ENCODE measurements at regions not wholly inside any gene's neighbourhood (a gene's known extent, or its start where the extent isn't known, plus 50 kb on each side); places are given as distances from the start of the nearest gene placed in this dataset.

- no peak for FAIRE-seq
- TF ChIP-seq TAF1 (IDR thresholded peaks at IDR 0.05; ENCODE audit: low read depth, low read length) (no peak), PAX5 (IDR thresholded peaks at IDR 0.05; ENCODE audit: insufficient read depth, low read length, severe bottlenecking) (no peak), SPI1 (IDR thresholded peaks at IDR 0.05; ENCODE audit: low read depth, low read length) (no peak), POLR2A (IDR thresholded peaks at IDR 0.05; ENCODE audit: low read depth, low read length) (no peak), POU2F2 (IDR thresholded peaks at IDR 0.05; ENCODE audit: low read depth, low read length) (no peak), POLR2AphosphoS5 (IDR thresholded peaks at IDR 0.05; ENCODE audit: low read depth, low read length) (no peak)
- DNase-seq (ENCODE audit: insufficient read length, low spot score): no peak
Observed at GRCh38 chr20:39857835-39858234, 831.2 kb downstream of the MAFB start.

- FAIRE-seq (no peak), DNase-seq (ENCODE audit: insufficient read length, low spot score) (no peak)
- no peak for TF ChIP-seq POLR2A (IDR thresholded peaks at IDR 0.05; ENCODE audit: low read depth, low read length)
- no peak for TF ChIP-seq SPI1 (IDR thresholded peaks at IDR 0.05; ENCODE audit: low read depth, low read length)
- TF ChIP-seq TAF1 (IDR thresholded peaks at IDR 0.05; ENCODE audit: low read depth, low read length): no peak
- no peak for TF ChIP-seq POLR2AphosphoS5 (IDR thresholded peaks at IDR 0.05; ENCODE audit: low read depth, low read length)
- no peak for TF ChIP-seq POU2F2 (IDR thresholded peaks at IDR 0.05; ENCODE audit: low read depth, low read length)
- no peak for TF ChIP-seq PAX5 (IDR thresholded peaks at IDR 0.05; ENCODE audit: insufficient read depth, low read length, severe bottlenecking)
Observed at GRCh38 chr20:39857187-39857586, 831.8 kb downstream of the MAFB start.

GRCh38 chr20:39855799-39856198 is 833.2 kb downstream of the MAFB start:
- no peak for FAIRE-seq
- TF ChIP-seq PAX5 (IDR thresholded peaks at IDR 0.05; ENCODE audit: insufficient read depth, low read length, severe bottlenecking) (no peak), SPI1 (IDR thresholded peaks at IDR 0.05; ENCODE audit: low read depth, low read length) (no peak), POU2F2 (IDR thresholded peaks at IDR 0.05; ENCODE audit: low read depth, low read length) (no peak), POLR2A (IDR thresholded peaks at IDR 0.05; ENCODE audit: low read depth, low read length) (no peak), POLR2AphosphoS5 (IDR thresholded peaks at IDR 0.05; ENCODE audit: low read depth, low read length) (no peak), TAF1 (IDR thresholded peaks at IDR 0.05; ENCODE audit: low read depth, low read length) (no peak)
- DNase-seq (ENCODE audit: insufficient read length, low spot score): no peak

- DNase-seq (ENCODE audit: insufficient read length, low spot score) (no peak), FAIRE-seq (no peak)
- no peak for TF ChIP-seq PAX5 (IDR thresholded peaks at IDR 0.05; ENCODE audit: insufficient read depth, low read length, severe bottlenecking)
- no peak for TF ChIP-seq TAF1 (IDR thresholded peaks at IDR 0.05; ENCODE audit: low read depth, low read length)
- no peak for TF ChIP-seq POU2F2 (IDR thresholded peaks at IDR 0.05; ENCODE audit: low read depth, low read length)
- no peak for TF ChIP-seq POLR2AphosphoS5 (IDR thresholded peaks at IDR 0.05; ENCODE audit: low read depth, low read length)
- no peak for TF ChIP-seq POLR2A (IDR thresholded peaks at IDR 0.05; ENCODE audit: low read depth, low read length)
Observed at GRCh38 chr20:39855056-39855455, 834.0 kb downstream of the MAFB start.

GRCh38 chr20:39853636-39854035 is 835.4 kb downstream of the MAFB start:
- DNase-seq (ENCODE audit: insufficient read length, low spot score) (no peak), FAIRE-seq (no peak)
- TF ChIP-seq POU2F2 (IDR thresholded peaks at IDR 0.05; ENCODE audit: low read depth, low read length) (no peak), POLR2A (IDR thresholded peaks at IDR 0.05; ENCODE audit: low read depth, low read length) (no peak), SPI1 (IDR thresholded peaks at IDR 0.05; ENCODE audit: low read depth, low read length) (no peak), PAX5 (IDR thresholded peaks at IDR 0.05; ENCODE audit: insufficient read depth, low read length, severe bottlenecking) (no peak), TAF1 (IDR thresholded peaks at IDR 0.05; ENCODE audit: low read depth, low read length) (no peak), POLR2AphosphoS5 (IDR thresholded peaks at IDR 0.05; ENCODE audit: low read depth, low read length) (no peak)

- TF ChIP-seq SPI1 (IDR thresholded peaks at IDR 0.05; ENCODE audit: low read depth, low read length) (no peak), POLR2A (IDR thresholded peaks at IDR 0.05; ENCODE audit: low read depth, low read length) (no peak), PAX5 (IDR thresholded peaks at IDR 0.05; ENCODE audit: insufficient read depth, low read length, severe bottlenecking) (no peak), POU2F2 (IDR thresholded peaks at IDR 0.05; ENCODE audit: low read depth, low read length) (no peak), POLR2AphosphoS5 (IDR thresholded peaks at IDR 0.05; ENCODE audit: low read depth, low read length) (no peak), TAF1 (IDR thresholded peaks at IDR 0.05; ENCODE audit: low read depth, low read length) (no peak)
- no peak for DNase-seq (ENCODE audit: insufficient read length, low spot score)
Observed at GRCh38 chr20:39853050-39853449, 836.0 kb downstream of the MAFB start.

GRCh38 chr20:39851459-39851858 is 837.6 kb downstream of the MAFB start:
- TF ChIP-seq POLR2A (IDR thresholded peaks at IDR 0.05; ENCODE audit: low read depth, low read length) (no peak), PAX5 (IDR thresholded peaks at IDR 0.05; ENCODE audit: insufficient read depth, low read length, severe bottlenecking) (no peak), TAF1 (IDR thresholded peaks at IDR 0.05; ENCODE audit: low read depth, low read length) (no peak), POU2F2 (IDR thresholded peaks at IDR 0.05; ENCODE audit: low read depth, low read length) (no peak), POLR2AphosphoS5 (IDR thresholded peaks at IDR 0.05; ENCODE audit: low read depth, low read length) (no peak), SPI1 (IDR thresholded peaks at IDR 0.05; ENCODE audit: low read depth, low read length) (no peak)
- DNase-seq (ENCODE audit: insufficient read length, low spot score) (no peak), FAIRE-seq (no peak)

More at GRCh38 chr20:39853050-39853449, 836.0 kb downstream of the MAFB start:
- FAIRE-seq: no peak

GRCh38 chr20:39850821-39851330 is 838.2 kb downstream of the MAFB start:
- FAIRE-seq (no peak), DNase-seq (ENCODE audit: insufficient read length, low spot score) (no peak)
- TF ChIP-seq POU2F2 (IDR thresholded peaks at IDR 0.05; ENCODE audit: low read depth, low read length): no peak
- peak; percentile 55; the same call in 1 of the 2 replicates for TF ChIP-seq SPI1 (IDR thresholded peaks at IDR 0.05; ENCODE audit: low read depth, low read length)

- DNase-seq (ENCODE audit: insufficient read length, low spot score) (no peak), FAIRE-seq (no peak)
- TF ChIP-seq PAX5 (IDR thresholded peaks at IDR 0.05; ENCODE audit: insufficient read depth, low read length, severe bottlenecking) (no peak), TAF1 (IDR thresholded peaks at IDR 0.05; ENCODE audit: low read depth, low read length) (no peak), POLR2A (IDR thresholded peaks at IDR 0.05; ENCODE audit: low read depth, low read length) (no peak), POU2F2 (IDR thresholded peaks at IDR 0.05; ENCODE audit: low read depth, low read length) (no peak), SPI1 (IDR thresholded peaks at IDR 0.05; ENCODE audit: low read depth, low read length) (no peak), POLR2AphosphoS5 (IDR thresholded peaks at IDR 0.05; ENCODE audit: low read depth, low read length) (no peak)
Observed at GRCh38 chr20:39850246-39850645, 838.8 kb downstream of the MAFB start.

GRCh38 chr20:39849664-39850063 is 839.4 kb downstream of the MAFB start:
- DNase-seq (ENCODE audit: insufficient read length, low spot score) (no peak), FAIRE-seq (no peak)
- no peak for TF ChIP-seq SPI1 (IDR thresholded peaks at IDR 0.05; ENCODE audit: low read depth, low read length)
- TF ChIP-seq POU2F2 (IDR thresholded peaks at IDR 0.05; ENCODE audit: low read depth, low read length): no peak
- no peak for TF ChIP-seq POLR2AphosphoS5 (IDR thresholded peaks at IDR 0.05; ENCODE audit: low read depth, low read length)
- TF ChIP-seq POLR2A (IDR thresholded peaks at IDR 0.05; ENCODE audit: low read depth, low read length): no peak
- TF ChIP-seq PAX5 (IDR thresholded peaks at IDR 0.05; ENCODE audit: insufficient read depth, low read length, severe bottlenecking): no peak
- TF ChIP-seq TAF1 (IDR thresholded peaks at IDR 0.05; ENCODE audit: low read depth, low read length): no peak

Data from GM12891 (cell line).